Bronchial epithelial cell (primary cell): ENCODE measurements at regions not wholly inside any gene's neighbourhood (a gene's known extent, or its start where the extent isn't known, plus 50 kb on each side); places are given as distances from the start of the nearest gene placed in this dataset.

Experiments used
- DNase-seq: peaks from one replicate; pipeline ENCODE4 v3.0.0-alpha.2; 2010; ENCODE audit warnings: low read depth
- FAIRE-seq: peaks from 2 replicates; lab custom pipeline; 2011; peaks lifted over from hg19 to GRCh38; lab: Jason Lieb, UNC
- H3K27me3 ChIP-seq: 2 replicates; pipeline ENCODE4 v1.5.1; 2011; ENCODE audit warnings: low read length; ENCODE audit not compliant: control insufficient read depth, insufficient read depth
- H3K36me3 ChIP-seq: 2 replicates; pipeline ENCODE4 v1.5.1; 2011; ENCODE audit warnings: low read length; ENCODE audit not compliant: control insufficient read depth, insufficient read depth
- H3K4me3 ChIP-seq: 2 replicates; pipeline ENCODE4 v1.5.1; 2011; ENCODE audit warnings: mild to moderate bottlenecking, low read depth, low read length, control low read depth
- TF ChIP-seq, protein P1 (sequence below): IDR thresholded peaks from 2 replicates; pipeline ENCODE4 v1.5.1; 2011; ENCODE audit warnings: mild to moderate bottlenecking, moderate library complexity, low read length, control low read depth, inconsistent platforms; ENCODE audit not compliant: insufficient read depth, severe bottlenecking

DNA sequence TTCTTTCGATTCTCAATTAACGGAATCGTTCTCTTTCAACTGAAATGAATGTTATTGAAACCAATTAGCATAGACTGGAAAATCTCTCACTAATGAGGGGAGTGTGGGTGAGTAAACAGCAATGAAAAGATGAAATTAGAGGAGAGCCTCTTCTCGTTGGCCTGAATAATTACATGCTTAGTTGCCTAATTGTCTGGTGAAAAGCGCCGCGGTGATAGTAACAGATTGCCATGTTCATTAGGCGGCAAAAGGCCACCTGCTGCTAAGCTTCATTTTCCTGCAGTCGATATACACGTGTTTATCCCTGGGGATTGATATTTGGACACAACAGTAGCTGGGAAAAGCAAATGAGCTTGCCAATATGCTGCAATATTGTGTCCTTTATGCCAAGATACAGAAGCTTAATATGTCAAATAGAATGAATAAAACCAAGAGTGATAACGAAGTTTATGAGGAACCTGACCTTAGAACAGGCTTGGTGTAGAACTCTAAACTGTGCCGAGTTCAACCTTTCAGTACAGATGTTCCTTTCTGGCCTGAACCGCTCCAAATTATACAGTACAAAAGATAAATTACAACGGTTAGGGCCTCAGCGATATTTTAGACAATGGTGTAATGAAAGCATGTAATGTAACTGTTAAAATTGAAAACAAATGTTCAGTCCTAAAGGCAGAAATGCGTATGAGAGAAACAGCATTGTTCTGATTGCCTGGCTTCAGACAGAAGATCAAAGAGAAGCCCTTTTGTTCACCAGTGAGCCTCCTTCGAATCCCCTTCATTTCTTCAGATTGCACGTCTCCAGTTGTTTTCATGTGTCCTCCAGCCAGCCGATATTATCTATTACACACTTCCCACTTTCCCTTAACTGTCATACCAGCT, 185.2 kb downstream of the SHOX2 start:
- TF ChIP-seq, protein P1, sequence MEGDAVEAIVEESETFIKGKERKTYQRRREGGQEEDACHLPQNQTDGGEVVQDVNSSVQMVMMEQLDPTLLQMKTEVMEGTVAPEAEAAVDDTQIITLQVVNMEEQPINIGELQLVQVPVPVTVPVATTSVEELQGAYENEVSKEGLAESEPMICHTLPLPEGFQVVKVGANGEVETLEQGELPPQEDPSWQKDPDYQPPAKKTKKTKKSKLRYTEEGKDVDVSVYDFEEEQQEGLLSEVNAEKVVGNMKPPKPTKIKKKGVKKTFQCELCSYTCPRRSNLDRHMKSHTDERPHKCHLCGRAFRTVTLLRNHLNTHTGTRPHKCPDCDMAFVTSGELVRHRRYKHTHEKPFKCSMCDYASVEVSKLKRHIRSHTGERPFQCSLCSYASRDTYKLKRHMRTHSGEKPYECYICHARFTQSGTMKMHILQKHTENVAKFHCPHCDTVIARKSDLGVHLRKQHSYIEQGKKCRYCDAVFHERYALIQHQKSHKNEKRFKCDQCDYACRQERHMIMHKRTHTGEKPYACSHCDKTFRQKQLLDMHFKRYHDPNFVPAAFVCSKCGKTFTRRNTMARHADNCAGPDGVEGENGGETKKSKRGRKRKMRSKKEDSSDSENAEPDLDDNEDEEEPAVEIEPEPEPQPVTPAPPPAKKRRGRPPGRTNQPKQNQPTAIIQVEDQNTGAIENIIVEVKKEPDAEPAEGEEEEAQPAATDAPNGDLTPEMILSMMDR, result no peak
- DNase-seq (no peak), FAIRE-seq (no peak)
- Histone ChIP-seq H3K4me3 (no peak overlapping the region), H3K36me3 (no peaks in the 10 kb centered on the region), H3K27me3 (no peaks in the 10 kb centered on the region)

DNA sequence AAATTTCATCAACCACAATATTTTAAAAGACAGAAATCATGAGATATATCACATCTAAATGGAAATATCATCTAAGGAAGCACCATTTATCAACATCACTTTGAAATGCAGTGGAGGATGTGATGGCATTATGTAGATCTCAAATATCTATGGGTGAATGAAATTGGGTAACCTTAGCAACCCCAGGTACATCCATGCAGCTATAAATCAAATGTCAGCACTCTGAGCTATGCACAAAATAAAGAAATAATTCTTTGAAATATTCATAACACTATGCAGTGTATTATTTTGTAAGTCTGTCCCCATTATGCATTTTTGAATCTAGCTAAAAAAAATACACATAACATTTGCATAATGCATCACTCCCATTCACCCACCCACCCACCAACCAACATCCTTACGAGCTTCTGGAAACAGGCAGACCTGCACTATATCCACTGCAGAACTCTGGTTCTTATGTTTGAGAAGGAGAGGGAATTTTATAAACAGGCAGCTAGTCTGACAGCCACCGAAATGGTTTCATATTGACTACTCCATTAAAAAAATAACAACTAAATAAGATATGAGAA, 186.8 kb downstream of the SHOX2 start:
- TF ChIP-seq, protein P1, result no peak
- no peak for DNase-seq
- no peak for FAIRE-seq
- Histone ChIP-seq H3K4me3 (no peak overlapping the region), H3K27me3 (no peaks in the 10 kb centered on the region), H3K36me3 (no peaks in the 10 kb centered on the region)

DNA sequence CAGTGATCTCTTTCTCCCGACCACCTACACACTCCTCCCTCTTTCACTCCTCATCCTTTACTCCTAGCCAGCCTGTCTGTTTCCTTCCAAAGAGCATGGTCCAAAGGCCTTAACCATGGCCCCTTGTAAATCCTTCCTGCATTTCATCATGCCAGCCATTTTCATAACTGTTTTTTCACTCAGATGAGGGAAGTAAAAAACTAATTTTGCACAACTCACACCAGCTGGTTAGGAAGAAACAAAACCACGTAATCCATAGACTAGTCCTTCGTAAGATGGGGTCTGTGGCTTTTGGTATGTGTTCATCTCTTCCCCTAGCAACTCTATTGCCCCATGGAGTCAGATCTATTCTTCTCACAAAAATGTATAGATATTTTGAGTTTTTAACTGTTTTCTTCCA, 187.8 kb downstream of the SHOX2 start:
- Histone ChIP-seq H3K27me3 (no peaks in the 10 kb centered on the region), H3K36me3 (no peaks in the 10 kb centered on the region), H3K4me3 (no peak overlapping the region)
- no peak for DNase-seq
- FAIRE-seq, result no peak
- TF ChIP-seq, protein P1, result no peak

DNA sequence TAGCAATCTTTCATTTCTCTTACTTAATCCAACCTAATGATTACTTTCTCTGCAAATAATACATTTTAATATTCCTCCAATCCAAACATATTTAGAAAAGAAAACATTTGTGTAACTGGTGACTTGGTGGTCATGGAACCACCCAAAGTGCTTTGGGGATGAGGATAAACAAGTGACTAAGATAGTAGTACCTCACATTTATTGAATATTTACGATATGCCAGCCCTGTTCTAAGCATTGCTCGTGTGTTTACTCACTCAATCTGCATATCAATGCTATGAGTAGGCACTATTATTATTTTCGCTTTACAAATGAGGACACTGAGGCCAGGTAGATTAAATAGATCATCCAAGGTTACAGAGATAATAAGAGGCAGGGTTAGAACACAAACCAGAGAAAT, 189.5 kb downstream of the SHOX2 start:
- no peak for FAIRE-seq
- H3K4me3 ChIP-seq, result no peak overlapping the region
- no peaks in the 10 kb centered on the region for H3K27me3 ChIP-seq
- no peak for DNase-seq
- TF ChIP-seq, protein P1, result no peak
- no peaks in the 10 kb centered on the region for H3K36me3 ChIP-seq

DNA sequence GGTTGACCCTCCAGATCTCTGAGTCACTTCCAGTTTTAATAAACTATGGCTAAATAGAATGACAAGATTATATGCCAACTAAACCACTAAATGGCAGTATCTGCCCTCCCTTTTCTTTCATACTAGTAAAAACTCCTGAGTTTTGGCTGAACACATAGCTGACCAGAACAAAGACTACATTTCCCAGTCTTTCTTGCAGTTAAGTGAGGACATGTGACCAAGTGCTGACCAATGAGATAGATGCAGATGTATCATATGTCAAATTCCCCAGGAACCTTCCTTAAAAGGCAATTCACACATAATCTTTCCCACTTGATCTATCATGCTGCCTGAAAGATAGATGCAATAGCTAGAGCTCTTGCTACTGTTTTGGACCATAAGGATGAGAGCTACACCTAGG, 191.3 kb downstream of the SHOX2 start:
- FAIRE-seq (no peak), DNase-seq (no peak)
- Histone ChIP-seq H3K4me3 (no peak overlapping the region), H3K36me3 (no peaks in the 10 kb centered on the region), H3K27me3 (no peaks in the 10 kb centered on the region)
- TF ChIP-seq, protein P1, result no peak

DNA sequence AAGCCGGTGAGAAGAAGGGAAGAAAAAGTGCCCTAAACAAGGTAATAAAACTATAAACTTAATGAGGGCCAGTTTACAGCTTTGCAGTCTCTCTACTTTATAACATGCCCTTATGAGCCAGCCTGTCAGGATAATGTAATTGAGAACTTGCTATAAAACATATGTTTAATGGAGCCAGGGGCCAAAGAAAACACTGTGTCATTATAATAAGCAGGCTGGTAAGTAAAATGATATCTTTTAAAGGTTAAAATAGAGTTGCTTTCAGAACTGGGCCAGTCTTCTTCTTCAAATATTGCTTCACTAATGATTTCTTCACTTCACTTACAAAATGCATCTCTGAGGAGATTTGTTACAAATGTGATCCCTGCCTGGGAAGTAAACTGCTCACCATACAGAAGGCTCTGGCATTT, 192.5 kb downstream of the SHOX2 start:
- TF ChIP-seq, protein P1, result no peak
- H3K36me3 ChIP-seq, result no peaks in the 10 kb centered on the region
- FAIRE-seq, result no peak

More for the DNA sequence above, 192.5 kb downstream of the SHOX2 start:
- H3K27me3 ChIP-seq, result no peaks in the 10 kb centered on the region
- no peak for DNase-seq
- no peak overlapping the region for H3K4me3 ChIP-seq
